PFSK-1 (cell line): ENCODE measurements at regions not wholly inside any gene's neighbourhood (a gene's known extent, or its start where the extent isn't known, plus 50 kb on each side); places are given as distances from the start of the nearest gene placed in this dataset.

Experiments used
- POLR2AphosphoS5 ChIP-seq: IDR thresholded peaks from 2 replicates; pipeline ENCODE4 v1.6.1; 2012; ENCODE audit warnings: low read depth, mild to moderate bottlenecking, control low read depth, low read length, moderate library complexity
- REST ChIP-seq, 2 experiments: IDR thresholded peaks; 2 replicates each; pipeline versions ENCODE4 v1.6.1 to v1.8.0; 2011 to 2012; ENCODE audit warnings: low read depth in 2 of 2, low read length in 2 of 2, control low read depth in 1 of 2, inconsistent platforms in 1 of 2, mild to moderate bottlenecking in 1 of 2, moderate library complexity in 1 of 2; ENCODE audit not compliant: insufficient read depth in 1 of 2
- SIN3A ChIP-seq: IDR thresholded peaks from 2 replicates; pipeline ENCODE4 v1.6.1; 2012; ENCODE audit warnings: mild to moderate bottlenecking, low read length, moderate library complexity, borderline replicate concordance; ENCODE audit not compliant: insufficient read depth

GRCh38 chr12:92413286-92413685 is 267.6 kb upstream of the BTG1 start:
- TF ChIP-seq POLR2AphosphoS5 (no peak), SIN3A (no peak), REST (IDR thresholded peaks at IDR 0.05; ENCODE audit: insufficient read depth in 1 of 2, low read depth in 2 of 2, low read length in 2 of 2) (no peak)
